HEK293 (cell line): ENCODE measurements at regions not wholly inside any gene's neighbourhood (a gene's known extent, or its start where the extent isn't known, plus 50 kb on each side); places are given as distances from the start of the nearest gene placed in this dataset.

Source experiments
- CTCF ChIA-PET: fragments of 350-600 bp; formaldehyde crosslinking; extraction: SDS; loops from one replicate; lab custom pipeline; 2021; ENCODE audit warnings: antibody characterized with exemption; lab: Yijun Ruan, JAX
- POLR2A ChIA-PET: fragments of 300-600 bp; formaldehyde crosslinking; extraction: SDS; loops from one replicate; lab custom pipeline; 2020; ENCODE audit warnings: antibody characterized with exemption, inconsistent platforms; lab: Yijun Ruan, JAX
- H3K27ac ChIP-seq: fragments of 200-500 bp; sonication (Bioruptor generic); 2 replicates; pipeline ENCODE4 v1.5.1; 2014; ENCODE audit warnings: low read depth, low read length, control low read depth, inconsistent platforms; ENCODE audit errors: extremely low read depth
- H3K36me3 ChIP-seq, 2 experiments: fragments of 200-500 bp in 1 of 2; sonication (Bioruptor generic) in 1 of 2; 1 replicate in 1 of 2; 2 replicates in 1 of 2; pipeline ENCODE4 v1.5.1; 2014 to 2017; ENCODE audit warnings: inconsistent platforms in 2 of 2, low read length in 2 of 2; ENCODE audit not compliant: control insufficient read depth in 2 of 2, insufficient read depth in 1 of 2
- H3K4me1 ChIP-seq: fragments of 200-500 bp; sonication (Bioruptor generic); 2 replicates; pipeline ENCODE4 v1.5.1; 2014; ENCODE audit warnings: mild to moderate bottlenecking, low read length, inconsistent platforms; ENCODE audit not compliant: control insufficient read depth, insufficient read depth
- H3K4me3 ChIP-seq: 2 replicates; pipeline ENCODE4 v1.5.1; 2011; ENCODE audit warnings: low read depth, mild to moderate bottlenecking, control low read depth, low read length, moderate library complexity
- H3K9me3 ChIP-seq: fragments of 200-500 bp; sonication (Bioruptor generic); 2 replicates; pipeline ENCODE4 v1.5.1; 2014; ENCODE audit warnings: low read depth, low read length, inconsistent platforms; ENCODE audit not compliant: control insufficient read depth, insufficient read depth
- BCL6B ChIP-seq: fragments of 450-650 bp; formaldehyde crosslinking; IDR thresholded peaks from 2 replicates; pipeline ENCODE4 v1.5.1; 2017; ENCODE audit warnings: missing biosample characterization, missing genetic modification characterization
- GLIS2 ChIP-seq: fragments of 450-650 bp; formaldehyde crosslinking; IDR thresholded peaks from 2 replicates; pipeline ENCODE4 v1.5.1; 2016; ENCODE audit warnings: missing biosample characterization, missing genetic modification characterization
- KLF10 ChIP-seq: fragments of 450-650 bp; IDR thresholded peaks from 2 replicates; pipeline ENCODE4 v1.5.1; 2018; ENCODE audit warnings: missing biosample characterization, mild to moderate bottlenecking, missing genetic modification characterization
- PBX3 ChIP-seq: sonication (generic); formaldehyde crosslinking; IDR thresholded peaks from 2 replicates; pipeline ENCODE4 v1.8.1; 2022; ENCODE audit warnings: mild to moderate bottlenecking, moderate library complexity, missing genetic modification reagents
- REPIN1 ChIP-seq: fragments of 450-650 bp; formaldehyde crosslinking; IDR thresholded peaks from 2 replicates; pipeline ENCODE4 v1.5.1; 2017; ENCODE audit warnings: missing biosample characterization, missing genetic modification characterization, low read depth
- ZIC2 ChIP-seq: fragments of 450-650 bp; formaldehyde crosslinking; IDR thresholded peaks from 2 replicates; pipeline ENCODE4 v1.5.1; 2016; ENCODE audit warnings: missing biosample characterization, missing genetic modification characterization
- ZNF350 ChIP-seq: fragments of 450-650 bp; formaldehyde crosslinking; IDR thresholded peaks from 2 replicates; pipeline ENCODE4 v1.5.0; 2017; ENCODE audit warnings: missing biosample characterization, mild to moderate bottlenecking, missing genetic modification characterization
- ZNF362 ChIP-seq: fragments of 450-650 bp; formaldehyde crosslinking; IDR thresholded peaks from 2 replicates; pipeline ENCODE4 v1.5.1; 2016; ENCODE audit warnings: missing biosample characterization, missing genetic modification characterization
- ZNF394 ChIP-seq: fragments of 450-650 bp; formaldehyde crosslinking; IDR thresholded peaks from 2 replicates; pipeline ENCODE4 v1.5.1; 2016; ENCODE audit warnings: missing biosample characterization, missing genetic modification characterization, mild to moderate bottlenecking, moderate library complexity, borderline replicate concordance
- ZNF521 ChIP-seq: fragments of 450-650 bp; formaldehyde crosslinking; IDR thresholded peaks from 2 replicates; pipeline ENCODE4 v1.5.1; 2017; ENCODE audit warnings: missing biosample characterization, mild to moderate bottlenecking, missing genetic modification characterization
- ZNF544 ChIP-seq: fragments of 450-650 bp; formaldehyde crosslinking; IDR thresholded peaks from 2 replicates; pipeline ENCODE4 v1.5.0; 2017; ENCODE audit warnings: missing biosample characterization, missing genetic modification characterization
- ZNF555 ChIP-seq: fragments of 450-650 bp; formaldehyde crosslinking; conservative IDR thresholded peaks from 2 replicates; pipeline ENCODE4 v1.5.1; 2017; ENCODE audit warnings: missing biosample characterization, mild to moderate bottlenecking, missing genetic modification characterization, inconsistent platforms
- ZNF558 ChIP-seq: fragments of 450-650 bp; formaldehyde crosslinking; IDR thresholded peaks from 2 replicates; pipeline ENCODE4 v1.5.1; 2016; ENCODE audit warnings: missing biosample characterization, missing genetic modification characterization
- TF ChIP-seq, protein P1 (sequence below): fragments of 450-650 bp; formaldehyde crosslinking; IDR thresholded peaks from 2 replicates; pipeline ENCODE4 v1.5.1; 2016; ENCODE audit warnings: missing biosample characterization, missing genetic modification characterization
- TF ChIP-seq, protein P2 (sequence below): fragments of 450-650 bp; formaldehyde crosslinking; IDR thresholded peaks from 2 replicates; pipeline ENCODE4 v1.5.1; 2016; ENCODE audit warnings: missing biosample characterization, missing genetic modification characterization
- TF ChIP-seq, protein P3 (sequence below): fragments of 450-650 bp; formaldehyde crosslinking; IDR thresholded peaks from 2 replicates; pipeline ENCODE4 v1.5.1; 2016; ENCODE audit warnings: missing biosample characterization, missing genetic modification characterization
- TF ChIP-seq, protein P4 (sequence below): fragments of 450-650 bp; formaldehyde crosslinking; IDR thresholded peaks from 2 replicates; pipeline ENCODE4 v1.5.1; 2016; ENCODE audit warnings: missing biosample characterization, missing genetic modification characterization

DNA sequence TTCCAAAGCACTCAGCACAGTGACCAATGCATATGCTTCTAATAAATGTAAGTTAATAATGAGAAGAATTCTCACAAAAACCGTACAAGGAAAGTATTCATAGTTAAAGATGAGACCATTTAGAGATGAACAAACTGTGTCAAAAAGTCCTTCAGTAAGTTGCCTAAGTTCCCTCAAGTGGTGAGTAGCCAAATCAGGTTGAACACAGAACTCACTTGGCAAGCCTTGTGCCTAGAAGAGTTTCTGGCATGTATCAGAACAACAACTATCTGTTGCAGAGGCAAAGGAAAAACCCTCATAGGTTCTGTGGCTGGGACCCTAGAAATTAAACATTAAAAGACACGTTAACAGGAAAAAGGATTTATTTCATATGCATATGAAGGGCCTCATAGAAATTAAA, 129.6 kb upstream of the DOK5 start:
- H3K4me3 ChIP-seq: no peak overlapping the region
- ChIA-PET CTCF (no interaction called here), POLR2A (no interaction called here)
- no peaks in the 10 kb centered on the region for H3K36me3 ChIP-seq
- no peaks in the 10 kb centered on the region for H3K9me3 ChIP-seq
- no peak for TF ChIP-seq ZNF350
- TF ChIP-seq ZNF362 (tag by site-specific recombination): no peak
- TF ChIP-seq REPIN1 (tag by site-specific recombination): no peak
- TF ChIP-seq BCL6B (tag by site-specific recombination): no peak
- no peak for TF ChIP-seq ZNF544 (tag by site-specific recombination)
- no peak for TF ChIP-seq ZIC2 (tag by site-specific recombination)
- TF ChIP-seq ZNF394: no peak
- no peak for TF ChIP-seq KLF10 (tag by site-specific recombination)
- no peak for TF ChIP-seq ZNF555
- no peak for TF ChIP-seq PBX3 (CRISPR knock-in tag)
- TF ChIP-seq, protein P1, sequence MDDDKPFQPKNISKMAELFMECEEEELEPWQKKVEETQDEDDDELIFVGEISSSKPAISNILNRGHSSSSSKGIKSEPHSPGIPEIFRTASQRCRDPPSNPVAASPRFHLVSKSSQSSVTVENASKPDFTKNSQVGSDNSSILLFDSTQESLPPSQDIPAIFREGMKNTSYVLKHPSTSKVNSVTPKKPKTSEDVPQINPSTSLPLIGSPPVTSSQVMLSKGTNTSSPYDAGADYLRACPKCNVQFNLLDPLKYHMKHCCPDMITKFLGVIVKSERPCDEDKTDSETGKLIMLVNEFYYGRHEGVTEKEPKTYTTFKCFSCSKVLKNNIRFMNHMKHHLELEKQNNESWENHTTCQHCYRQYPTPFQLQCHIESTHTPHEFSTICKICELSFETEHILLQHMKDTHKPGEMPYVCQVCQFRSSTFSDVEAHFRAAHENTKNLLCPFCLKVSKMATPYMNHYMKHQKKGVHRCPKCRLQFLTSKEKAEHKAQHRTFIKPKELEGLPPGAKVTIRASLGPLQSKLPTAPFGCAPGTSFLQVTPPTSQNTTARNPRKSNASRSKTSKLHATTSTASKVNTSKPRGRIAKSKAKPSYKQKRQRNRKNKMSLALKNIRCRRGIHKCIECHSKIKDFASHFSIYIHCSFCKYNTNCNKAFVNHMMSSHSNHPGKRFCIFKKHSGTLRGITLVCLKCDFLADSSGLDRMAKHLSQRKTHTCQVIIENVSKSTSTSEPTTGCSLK: no peak
- no peaks in the 10 kb centered on the region for H3K4me1 ChIP-seq
- H3K27ac ChIP-seq: no peak overlapping the region

GRCh38 chr20:54346276-54346675, 129.1 kb upstream of the DOK5 start:
- Histone ChIP-seq H3K36me3 (no peaks in the 10 kb centered on the region), H3K9me3 (no peaks in the 10 kb centered on the region), H3K4me1 (no peaks in the 10 kb centered on the region), H3K4me3 (no peak overlapping the region), H3K27ac (no peak overlapping the region)
- TF ChIP-seq, protein P2, sequence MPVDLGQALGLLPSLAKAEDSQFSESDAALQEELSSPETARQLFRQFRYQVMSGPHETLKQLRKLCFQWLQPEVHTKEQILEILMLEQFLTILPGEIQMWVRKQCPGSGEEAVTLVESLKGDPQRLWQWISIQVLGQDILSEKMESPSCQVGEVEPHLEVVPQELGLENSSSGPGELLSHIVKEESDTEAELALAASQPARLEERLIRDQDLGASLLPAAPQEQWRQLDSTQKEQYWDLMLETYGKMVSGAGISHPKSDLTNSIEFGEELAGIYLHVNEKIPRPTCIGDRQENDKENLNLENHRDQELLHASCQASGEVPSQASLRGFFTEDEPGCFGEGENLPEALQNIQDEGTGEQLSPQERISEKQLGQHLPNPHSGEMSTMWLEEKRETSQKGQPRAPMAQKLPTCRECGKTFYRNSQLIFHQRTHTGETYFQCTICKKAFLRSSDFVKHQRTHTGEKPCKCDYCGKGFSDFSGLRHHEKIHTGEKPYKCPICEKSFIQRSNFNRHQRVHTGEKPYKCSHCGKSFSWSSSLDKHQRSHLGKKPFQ (tag by site-specific recombination): no peak
- TF ChIP-seq, protein P3, sequence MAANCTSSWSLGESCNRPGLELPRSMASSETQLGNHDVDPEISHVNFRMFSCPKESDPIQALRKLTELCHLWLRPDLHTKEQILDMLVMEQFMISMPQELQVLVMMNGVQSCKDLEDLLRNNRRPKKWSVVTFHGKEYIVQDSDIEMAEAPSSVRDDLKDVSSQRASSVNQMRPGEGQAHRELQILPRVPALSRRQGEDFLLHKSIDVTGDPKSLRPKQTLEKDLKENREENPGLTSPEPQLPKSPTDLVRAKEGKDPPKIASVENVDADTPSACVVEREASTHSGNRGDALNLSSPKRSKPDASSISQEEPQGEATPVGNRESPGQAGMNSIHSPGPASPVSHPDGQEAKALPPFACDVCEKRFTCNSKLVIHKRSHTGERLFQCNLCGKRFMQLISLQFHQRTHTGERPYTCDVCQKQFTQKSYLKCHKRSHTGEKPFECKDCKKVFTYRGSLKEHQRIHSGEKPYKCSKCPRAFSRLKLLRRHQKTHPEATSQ (tag by site-specific recombination): no peak
- TF ChIP-seq, protein P4, sequence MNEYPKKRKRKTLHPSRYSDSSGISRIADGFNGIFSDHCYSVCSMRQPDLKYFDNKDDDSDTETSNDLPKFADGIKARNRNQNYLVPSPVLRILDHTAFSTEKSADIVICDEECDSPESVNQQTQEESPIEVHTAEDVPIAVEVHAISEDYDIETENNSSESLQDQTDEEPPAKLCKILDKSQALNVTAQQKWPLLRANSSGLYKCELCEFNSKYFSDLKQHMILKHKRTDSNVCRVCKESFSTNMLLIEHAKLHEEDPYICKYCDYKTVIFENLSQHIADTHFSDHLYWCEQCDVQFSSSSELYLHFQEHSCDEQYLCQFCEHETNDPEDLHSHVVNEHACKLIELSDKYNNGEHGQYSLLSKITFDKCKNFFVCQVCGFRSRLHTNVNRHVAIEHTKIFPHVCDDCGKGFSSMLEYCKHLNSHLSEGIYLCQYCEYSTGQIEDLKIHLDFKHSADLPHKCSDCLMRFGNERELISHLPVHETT: no peak
- no peak for TF ChIP-seq ZNF558 (tag by site-specific recombination)
- no peak for TF ChIP-seq ZNF521 (tag by site-specific recombination)
- TF ChIP-seq ZNF544 (tag by site-specific recombination): no peak
- no peak for TF ChIP-seq GLIS2 (tag by site-specific recombination)
- ChIA-PET CTCF (no interaction called here), POLR2A (no interaction called here)
